ENCODE measurements at regions not wholly inside any gene's neighbourhood (a gene's known extent, or its start where the extent isn't known, plus 50 kb on each side); places are given as distances from the start of the nearest gene placed in this dataset.

DNA sequence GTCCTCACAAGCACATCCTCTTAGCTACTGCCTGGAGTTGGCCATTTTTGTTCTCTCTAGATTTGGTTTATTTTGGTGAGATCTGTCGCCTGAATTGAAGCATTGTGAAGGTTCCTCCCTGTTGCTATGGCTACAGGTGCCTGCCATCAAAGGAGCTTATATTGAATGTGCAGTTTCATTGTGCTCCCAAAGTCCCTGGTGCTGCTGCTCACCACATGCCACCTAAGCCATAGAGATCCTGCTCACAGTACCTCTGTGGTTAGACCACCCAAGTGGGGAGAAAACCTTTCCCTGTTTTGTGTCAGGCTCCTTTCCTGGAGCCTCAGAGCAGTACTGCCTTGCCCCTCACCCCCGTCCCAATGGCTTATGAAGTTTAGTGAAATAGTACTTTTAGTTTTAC, 383.4 kb downstream of the TMEM38B start:
- TF ChIP-seq CTCF (IDR thresholded peaks at IDR 0.05; ENCODE audit: poor library complexity) (no peak), EZH2 (IDR thresholded peaks at IDR 0.05; ENCODE audit: borderline replicate concordance) (no peak)

All from hepatocyte (in vitro differentiated cells).